ENCODE measurements at regions not wholly inside any gene's neighbourhood (a gene's known extent, or its start where the extent isn't known, plus 50 kb on each side); places are given as distances from the start of the nearest gene placed in this dataset.

DNA sequence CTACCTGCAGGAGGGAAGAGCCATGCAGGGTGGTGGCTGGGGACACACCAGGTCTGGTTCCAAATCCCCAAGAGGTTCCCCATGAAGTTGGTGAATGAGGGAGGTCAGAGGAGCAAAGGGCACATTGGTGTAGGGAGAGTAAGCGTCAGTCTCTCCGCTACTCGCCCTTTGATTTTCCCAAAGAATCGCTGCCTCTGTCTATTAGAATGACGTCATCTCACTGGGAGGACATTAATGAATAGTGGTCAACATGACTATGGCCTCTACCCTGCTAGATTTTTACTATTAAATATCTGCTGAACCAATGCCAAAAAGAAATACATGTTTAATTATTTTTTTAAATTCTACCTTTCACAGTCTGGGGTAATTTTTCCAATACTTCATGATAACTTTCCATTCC lies 109.6 kb upstream of the SNTG2 start:
- Histone ChIP-seq H2BK120ac (replicated peaks; ENCODE audit: low read depth, low read length) (no peak overlapping the region), H4K8ac (ENCODE audit: extremely low read depth, insufficient read depth, low read length) (no peak overlapping the region), H2AK5ac (ENCODE audit: low read depth, low read length) (no peak overlapping the region), H3K27me3 (replicated peaks in 1 of 4; ENCODE audit: control insufficient read depth in 3 of 4, extremely low read depth in 1 of 4, insufficient read depth in 3 of 4, low read length in 3 of 4) (no peaks in the 10 kb centered on the region), H3K4me2 (ENCODE audit: insufficient read depth in 1 of 2, low read depth in 2 of 2, low read length in 2 of 2) (no peak overlapping the region), H3K9me3 (ENCODE audit: insufficient read depth in 2 of 2, low read depth in 1 of 2, low read length in 1 of 2) (no peaks in the 10 kb centered on the region), H3K4me3 (ENCODE audit: extremely low read depth in 1 of 4, insufficient read depth in 2 of 4, low read depth in 3 of 4, low read length in 4 of 4) (no peak overlapping the region), H4K5ac (ENCODE audit: insufficient read length, low read depth, low read length) (no peak overlapping the region), H3K79me2 (ENCODE audit: control insufficient read depth in 1 of 2, insufficient read depth in 2 of 2, low read length in 2 of 2) (no peaks in the 10 kb centered on the region), H3K56ac (replicated peaks; ENCODE audit: insufficient read length, low read depth, low read length) (no peak overlapping the region), H3K9ac (replicated peaks in 1 of 4; ENCODE audit: extremely low read depth in 1 of 4, low read depth in 3 of 4, low read length in 3 of 4) (no peak overlapping the region), H3K23me2 (ENCODE audit: low read depth, low read length) (no peaks in the 10 kb centered on the region), H3K18ac (ENCODE audit: extremely low read depth, low read length) (no peak overlapping the region), H2BK12ac (ENCODE audit: low read depth, low read length) (no peak overlapping the region), H3K79me1 (ENCODE audit: low read depth, low read length) (no peaks in the 10 kb centered on the region), H2AFZ (ENCODE audit: low read length) (0 out of 2 replicates have a peak overlapping the region, but pooled peaks have one; percentile 32), H2BK5ac (ENCODE audit: low read depth, low read length) (no peak overlapping the region), H3K4me1 (replicated peaks in 1 of 4; ENCODE audit: control insufficient read depth in 3 of 4, insufficient read depth in 4 of 4, low read length in 3 of 4) (no peaks in the 10 kb centered on the region), H3K4ac (replicated peaks; ENCODE audit: insufficient read length, low read depth, low read length) (no peak overlapping the region), H2BK20ac (ENCODE audit: low read length) (no peak overlapping the region), H4K91ac (replicated peaks; ENCODE audit: insufficient read length, low read length) (no peak overlapping the region), H3K27ac (ENCODE audit: low read depth, low read length) (no peak overlapping the region), H3K23ac (ENCODE audit: insufficient read length) (no peak overlapping the region), H2BK15ac (ENCODE audit: low read length) (no peak overlapping the region), H3K36me3 (ENCODE audit: control insufficient read depth in 2 of 4, insufficient read depth in 4 of 4, low read length in 3 of 4) (no peaks in the 10 kb centered on the region), H4K20me1 (replicated peaks in 1 of 2; ENCODE audit: control insufficient read depth in 1 of 2, insufficient read depth in 2 of 2, low read length in 2 of 2) (no peaks in the 10 kb centered on the region), H3K14ac (ENCODE audit: insufficient read length) (no peak overlapping the region)
- WGBS, 2 experiments (ENCODE audit: extremely low coverage in 1 of 2, insufficient coverage in 1 of 2, insufficient read length in 1 of 2, insufficient replicate concordance in 2 of 2, low coverage in 1 of 2, low lambda C conversion rate in 2 of 2, missing lambda C conversion rate in 1 of 2) = 86% methylated on average over 5 of the region's 5 CpGs; no CpG with 5 or more reads in 1 of the 2 experiments
- CTCF ChIA-PET (ENCODE audit: partially characterized antibody) = no interaction called here
- DNase-seq (ENCODE audit: low read depth in 1 of 2, low spot score in 2 of 2) = no peak
- no peak for TF ChIP-seq KDM5A (IDR thresholded peaks at IDR 0.05; ENCODE audit: low read length)
- TF ChIP-seq RFX5 (IDR thresholded peaks at IDR 0.05; ENCODE audit: borderline replicate concordance, low read depth, low read length) = no peak
- TF ChIP-seq, protein P1, sequence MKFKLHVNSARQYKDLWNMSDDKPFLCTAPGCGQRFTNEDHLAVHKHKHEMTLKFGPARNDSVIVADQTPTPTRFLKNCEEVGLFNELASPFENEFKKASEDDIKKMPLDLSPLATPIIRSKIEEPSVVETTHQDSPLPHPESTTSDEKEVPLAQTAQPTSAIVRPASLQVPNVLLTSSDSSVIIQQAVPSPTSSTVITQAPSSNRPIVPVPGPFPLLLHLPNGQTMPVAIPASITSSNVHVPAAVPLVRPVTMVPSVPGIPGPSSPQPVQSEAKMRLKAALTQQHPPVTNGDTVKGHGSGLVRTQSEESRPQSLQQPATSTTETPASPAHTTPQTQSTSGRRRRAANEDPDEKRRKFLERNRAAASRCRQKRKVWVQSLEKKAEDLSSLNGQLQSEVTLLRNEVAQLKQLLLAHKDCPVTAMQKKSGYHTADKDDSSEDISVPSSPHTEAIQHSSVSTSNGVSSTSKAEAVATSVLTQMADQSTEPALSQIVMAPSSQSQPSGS (IDR thresholded peaks at IDR 0.05; ENCODE audit: low read length) = no peak
- TF ChIP-seq HDAC6 (IDR thresholded peaks at IDR 0.05; ENCODE audit: low read depth, low read length) = no peak
- no peak for TF ChIP-seq BRCA1 (IDR thresholded peaks at IDR 0.05; ENCODE audit: low read depth, low read length)
- POLR2A ChIA-PET (ENCODE audit: partially characterized antibody) = no interaction called here
- no peak for FAIRE-seq
